Liver (tissue), 3 donors: ENCODE measurements at regions not wholly inside any gene's neighbourhood (a gene's known extent, or its start where the extent isn't known, plus 50 kb on each side); places are given as distances from the start of the nearest gene placed in this dataset.

Source experiments
- CTCF ChIP-seq: fragments of 150-350 bp; IDR thresholded peaks from 2 replicates; pipeline ENCODE4 v1.5.1; 2017; ENCODE audit warnings: improper control_type of control experiment, low read depth, low read length; ENCODE audit not compliant: missing input control
- GABPA ChIP-seq, 2 donors: IDR thresholded peaks in 1 of 2; conservative IDR thresholded peaks in 1 of 2; 2 replicates each; pipeline ENCODE4 v1.6.1; 2016; ENCODE audit warnings: antibody characterized with exemption in 2 of 2, mild to moderate bottlenecking in 1 of 2, moderate library complexity in 1 of 2
- HNF4G ChIP-seq: IDR thresholded peaks from 2 replicates; pipeline ENCODE4 v1.6.1; 2016; ENCODE audit warnings: antibody characterized with exemption
- JUND ChIP-seq, 2 donors: IDR thresholded peaks; 2 replicates each; pipeline ENCODE4 v1.6.1; 2016; ENCODE audit warnings: antibody characterized with exemption in 2 of 2
- MAX ChIP-seq: IDR thresholded peaks from 2 replicates; pipeline ENCODE4 v1.6.1; 2016; ENCODE audit warnings: antibody characterized with exemption
- RAD21 ChIP-seq, 2 donors: IDR thresholded peaks; 2 replicates each; pipeline ENCODE4 v1.6.1; 2016; ENCODE audit warnings: antibody characterized with exemption in 2 of 2, mild to moderate bottlenecking in 2 of 2
- REST ChIP-seq: IDR thresholded peaks from 2 replicates; pipeline ENCODE4 v1.6.1; 2016; ENCODE audit warnings: antibody characterized with exemption, mild to moderate bottlenecking
- RXRA ChIP-seq, 2 donors: IDR thresholded peaks; 2 replicates each; pipeline ENCODE4 v1.6.1; 2017 to 2018; ENCODE audit warnings: antibody characterized with exemption in 2 of 2, mild to moderate bottlenecking in 1 of 2
- TAF1 ChIP-seq: conservative IDR thresholded peaks from 2 replicates; pipeline ENCODE4 v1.6.1; 2016; ENCODE audit warnings: antibody characterized with exemption, mild to moderate bottlenecking
- YY1 ChIP-seq: IDR thresholded peaks from 2 replicates; pipeline ENCODE4 v1.6.1; 2016; ENCODE audit warnings: antibody characterized with exemption, mild to moderate bottlenecking
- donor health status: healthy.
- donor health status: healthy.

- TF ChIP-seq JUND (IDR thresholded peaks at IDR 0.05) (no peak), CTCF (no peak), REST (no peak), TAF1 (no peak), MAX (no peak), HNF4G (no peak), YY1 (no peak), RXRA (IDR thresholded peaks at IDR 0.05) (no peak), RAD21 (IDR thresholded peaks at IDR 0.05) (no peak), GABPA (IDR thresholded peaks at IDR 0.05 in 1 of 2, conservative IDR thresholded peaks at IDR 0.05 in 1 of 2) (no peak)
Measured at GRCh38 chr6:2505624-2506023, 245.1 kb downstream of the MYLK4 start.
